IgD-negative memory B cell (primary cell): ENCODE measurements at regions not wholly inside any gene's neighbourhood (a gene's known extent, or its start where the extent isn't known, plus 50 kb on each side); places are given as distances from the start of the nearest gene placed in this dataset.

Experiments
- H3K27ac Mint-ChIP-seq, 3 donors: one replicate each; pipeline ENCODE4 v1.8.0; 2020 to 2022; ENCODE audit warnings: mild to moderate bottlenecking in 3 of 3, mixed read lengths in 3 of 3, moderate library complexity in 1 of 3
- H3K27me3 Mint-ChIP-seq: one replicate; pipeline ENCODE4 v1.8.0; 2021; ENCODE audit warnings: mixed read lengths
- H3K36me3 Mint-ChIP-seq: one replicate; pipeline ENCODE4 v1.8.0; 2020; ENCODE audit warnings: mild to moderate bottlenecking, mixed read lengths
- H3K4me1 Mint-ChIP-seq, 3 donors: one replicate each; pipeline ENCODE4 v1.8.0; 2020 to 2022; ENCODE audit warnings: mixed read lengths in 3 of 3, mild to moderate bottlenecking in 1 of 3
- H3K4me3 Mint-ChIP-seq, 4 donors: one replicate each; pipeline ENCODE4 v1.8.0; 2020 to 2022; ENCODE audit warnings: mild to moderate bottlenecking in 4 of 4, mixed read lengths in 4 of 4, moderate library complexity in 3 of 4
- H3K9me3 Mint-ChIP-seq, 3 donors: one replicate each; pipeline ENCODE4 v1.8.0; 2020 to 2021; ENCODE audit warnings: mixed read lengths in 3 of 3, mild to moderate bottlenecking in 1 of 3

DNA sequence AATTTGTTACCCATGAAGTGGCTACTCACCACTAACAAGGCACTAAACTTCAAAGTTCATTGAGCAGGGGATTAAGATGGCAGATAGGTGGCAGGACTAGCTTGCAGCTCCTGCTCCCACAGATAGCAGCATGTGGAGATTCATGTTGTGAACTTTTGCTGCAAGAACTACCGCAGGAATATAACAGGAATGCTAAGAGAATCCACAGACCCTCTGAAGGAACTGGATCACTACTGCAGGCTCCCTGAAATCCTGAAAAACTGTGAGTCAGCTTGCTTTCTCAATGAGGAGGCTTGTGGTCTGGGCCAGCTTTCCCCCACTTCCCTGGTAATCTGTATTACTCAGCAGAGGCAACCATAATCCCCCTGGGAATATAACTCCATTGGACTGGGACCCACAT is 118.5 kb upstream of the VCX2 start:
- Mint-ChIP-seq H3K4me1 (no peaks in the 10 kb centered on the region), H3K4me3 (no peak overlapping the region), H3K27ac (no peak overlapping the region), H3K9me3 (peaks cover 4 to 12% (median 11%) of the 10 kb centered on the region in 3 donors), H3K36me3 (no peaks in the 10 kb centered on the region), H3K27me3 (no peaks in the 10 kb centered on the region)

- Mint-ChIP-seq H3K36me3 (no peaks in the 10 kb centered on the region), H3K27me3 (no peaks in the 10 kb centered on the region), H3K27ac (no peak overlapping the region), H3K4me3 (no peak overlapping the region), H3K4me1 (no peaks in the 10 kb centered on the region), H3K9me3 (peaks cover 2 to 15% (median 10%) of the 10 kb centered on the region in 3 donors)
These were observed 126.7 kb upstream of the VCX2 start for GRCh38 chrX:8297766-8298165.

DNA sequence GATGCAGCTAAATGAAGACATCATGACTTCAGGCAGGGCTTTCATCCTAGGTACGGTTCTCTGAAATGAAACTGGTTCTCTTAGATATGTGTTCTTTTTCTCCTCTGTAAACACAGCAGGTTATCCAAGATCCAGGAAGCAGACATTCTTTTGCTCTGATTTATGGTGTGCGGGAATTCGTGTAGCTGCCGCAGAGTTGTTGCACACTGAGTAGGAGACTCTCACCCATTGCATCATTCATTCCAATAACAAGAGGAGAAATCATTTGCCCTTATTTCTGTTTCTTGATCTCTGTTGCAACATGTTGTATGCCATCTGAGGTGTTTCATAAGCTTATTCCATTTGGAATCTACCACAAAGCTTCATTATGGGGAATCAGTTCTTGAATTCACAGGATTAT is 133.6 kb upstream of the VCX2 start:
- Mint-ChIP-seq H3K4me3 (no peak overlapping the region), H3K27me3 (no peaks in the 10 kb centered on the region), H3K4me1 (peaks cover 0 to 3% (median 0%) of the 10 kb centered on the region in 3 donors), H3K27ac (peak overlapping the region in 1 of 3 donors; percentile 14), H3K9me3 (peaks cover 4 to 15% (median 11%) of the 10 kb centered on the region in 3 donors), H3K36me3 (peaks cover 6% of the 10 kb centered on the region)

DNA sequence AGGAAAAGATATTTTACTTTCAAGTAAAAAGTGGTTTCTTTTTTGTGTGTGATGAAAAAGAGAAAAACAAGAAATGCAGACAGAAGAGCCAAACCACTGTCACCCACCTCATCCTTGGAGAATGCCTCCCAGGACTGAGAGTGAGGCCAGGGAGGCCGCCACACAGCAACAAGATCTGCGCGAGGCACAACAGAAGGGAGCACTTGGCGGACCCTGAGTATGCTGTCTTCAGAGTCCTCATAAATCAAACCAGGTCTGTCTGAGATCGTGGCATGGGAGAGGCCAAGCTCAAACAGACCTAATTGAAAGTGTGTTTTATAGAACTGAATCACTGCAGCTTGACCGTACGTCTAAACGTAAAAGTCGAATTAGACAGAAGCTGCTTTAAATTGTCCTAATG is 134.3 kb upstream of the VCX2 start:
- Mint-ChIP-seq H3K9me3 (peaks cover 4 to 16% (median 11%) of the 10 kb centered on the region in 3 donors), H3K4me3 (no peak overlapping the region), H3K27ac (no peak overlapping the region), H3K4me1 (peaks cover 0 to 3% (median 0%) of the 10 kb centered on the region in 3 donors), H3K36me3 (peaks cover 6% of the 10 kb centered on the region), H3K27me3 (no peaks in the 10 kb centered on the region)

DNA sequence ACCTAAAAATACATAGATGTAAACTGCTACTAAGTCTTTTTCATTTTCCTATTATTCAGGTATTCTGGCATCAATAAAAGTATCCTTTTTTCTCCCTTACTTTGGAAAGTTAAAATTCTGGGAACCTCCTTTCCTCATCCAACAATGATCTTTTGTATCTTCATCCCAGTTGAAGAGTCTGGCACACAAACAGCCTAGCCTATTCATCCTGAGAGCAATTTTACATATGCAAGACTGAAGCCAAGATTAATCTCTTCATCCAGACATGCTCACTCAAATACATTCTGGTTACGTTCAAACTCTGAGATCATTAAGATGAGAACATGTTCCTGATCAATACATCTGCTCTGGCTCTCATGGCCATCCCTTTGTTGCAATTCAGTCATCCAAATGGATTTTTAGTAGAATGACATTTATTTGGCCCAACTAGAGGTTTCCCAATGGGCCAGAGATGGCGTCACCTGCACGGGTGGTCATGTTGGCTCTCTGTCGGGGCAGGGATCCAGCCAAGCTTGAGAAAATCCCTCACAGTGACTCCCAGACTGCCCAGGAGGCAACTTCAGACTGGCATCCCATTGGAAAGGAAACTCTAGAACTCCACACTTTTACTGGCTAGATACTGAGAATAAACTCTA is 135.3 kb upstream of the VCX2 start:
- Mint-ChIP-seq H3K4me3 (no peak overlapping the region), H3K9me3 (peaks cover 4 to 16% (median 11%) of the 10 kb centered on the region in 3 donors), H3K27me3 (no peaks in the 10 kb centered on the region), H3K27ac (no peak overlapping the region), H3K4me1 (peaks cover 0 to 3% (median 0%) of the 10 kb centered on the region in 3 donors), H3K36me3 (peaks cover 6% of the 10 kb centered on the region)

DNA sequence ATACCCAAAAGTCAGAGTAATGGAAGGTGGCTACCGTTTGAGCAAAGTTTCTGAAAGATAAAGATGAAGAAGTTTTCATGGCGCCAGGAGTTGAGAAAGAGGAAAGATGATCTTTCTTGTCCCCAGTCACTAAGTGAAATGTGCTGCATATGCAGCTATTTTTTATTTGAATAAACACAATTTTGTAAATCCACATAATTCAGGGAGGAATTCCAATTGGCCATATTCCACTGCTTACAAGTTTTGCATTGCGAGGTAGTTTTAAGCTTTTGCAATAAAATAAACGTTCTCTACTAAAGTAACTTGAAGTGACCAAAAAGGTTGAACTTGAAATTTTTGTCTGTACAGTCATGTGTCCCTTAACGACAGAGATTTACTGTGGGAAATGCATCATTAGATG is 139.3 kb upstream of the VCX2 start:
- Mint-ChIP-seq H3K4me3 (no peak overlapping the region), H3K27ac (no peak overlapping the region), H3K27me3 (no peaks in the 10 kb centered on the region), H3K9me3 (peaks cover 9 to 13% (median 10%) of the 10 kb centered on the region in 3 donors), H3K4me1 (no peaks in the 10 kb centered on the region), H3K36me3 (peaks cover 3% of the 10 kb centered on the region)

- Mint-ChIP-seq H3K27me3 (no peaks in the 10 kb centered on the region), H3K9me3 (peaks cover 4 to 7% (median 5%) of the 10 kb centered on the region in 3 donors), H3K27ac (no peak overlapping the region), H3K4me3 (no peak overlapping the region), H3K36me3 (no peaks in the 10 kb centered on the region), H3K4me1 (no peaks in the 10 kb centered on the region)
These were observed 142.8 kb upstream of the VCX2 start for GRCh38 chrX:8313844-8314243.

DNA sequence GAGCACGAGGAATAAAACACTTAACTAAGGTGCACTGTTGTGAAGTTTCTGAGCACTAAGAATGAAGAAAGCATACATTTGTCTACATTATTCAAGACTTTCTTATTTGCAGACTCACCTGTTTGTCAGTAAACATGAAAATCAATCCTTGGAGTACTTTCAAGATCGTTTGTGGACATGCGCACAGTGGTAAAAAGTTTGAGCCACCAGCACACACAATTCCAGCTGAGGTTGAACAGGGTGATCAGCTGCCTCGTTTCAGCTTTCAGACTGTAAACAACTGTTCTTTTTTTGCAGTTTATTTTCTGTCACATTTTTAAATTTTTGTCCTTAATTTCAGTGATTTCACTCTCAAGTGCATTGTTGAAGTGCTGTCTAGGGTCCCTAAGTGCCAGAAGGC is 143.8 kb upstream of the VCX2 start:
- H3K4me3 Mint-ChIP-seq = no peak overlapping the region

GRCh38 chrX:8319359-8319758 is 145.3 kb upstream of the VCX3B start:
- H3K36me3 Mint-ChIP-seq = no peaks in the 10 kb centered on the region
- no peaks in the 10 kb centered on the region for H3K4me1 Mint-ChIP-seq
- H3K4me3 Mint-ChIP-seq = no peak overlapping the region
- H3K27me3 Mint-ChIP-seq = no peaks in the 10 kb centered on the region
- H3K27ac Mint-ChIP-seq = no peak overlapping the region
- peaks cover 0 to 8% (median 7%) of the 10 kb centered on the region in 3 donors for H3K9me3 Mint-ChIP-seq

More for the DNA sequence above, 143.8 kb upstream of the VCX2 start:
- Mint-ChIP-seq H3K9me3 (peaks cover 5 to 7% (median 7%) of the 10 kb centered on the region in 3 donors), H3K27me3 (no peaks in the 10 kb centered on the region), H3K36me3 (no peaks in the 10 kb centered on the region), H3K4me1 (no peaks in the 10 kb centered on the region), H3K27ac (no peak overlapping the region)

DNA sequence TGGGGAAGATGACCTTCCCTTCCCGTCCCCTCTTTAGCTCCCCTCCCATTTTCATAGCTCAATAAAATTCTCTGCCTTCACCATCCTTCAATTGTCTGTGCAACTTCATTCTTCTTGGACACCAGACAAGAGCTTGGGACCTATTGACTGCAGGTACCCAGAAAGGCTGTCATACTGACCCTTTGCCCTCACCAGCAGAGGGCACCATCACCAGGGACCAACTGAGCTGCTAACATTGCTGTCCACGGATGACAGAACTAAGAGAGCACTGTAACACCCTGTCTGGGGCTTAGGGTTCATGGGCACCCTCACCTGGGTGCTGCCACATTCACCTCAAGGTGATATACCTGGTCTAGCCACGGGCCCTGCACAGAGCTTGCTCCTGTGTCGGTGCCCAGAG is 141.3 kb upstream of the VCX3B start:
- H3K9me3 Mint-ChIP-seq = peaks cover 2 to 8% (median 7%) of the 10 kb centered on the region in 3 donors
- H3K27ac Mint-ChIP-seq = no peak overlapping the region
- no peaks in the 10 kb centered on the region for H3K36me3 Mint-ChIP-seq
- H3K27me3 Mint-ChIP-seq = no peaks in the 10 kb centered on the region
- no peaks in the 10 kb centered on the region for H3K4me1 Mint-ChIP-seq
- no peak overlapping the region for H3K4me3 Mint-ChIP-seq

DNA sequence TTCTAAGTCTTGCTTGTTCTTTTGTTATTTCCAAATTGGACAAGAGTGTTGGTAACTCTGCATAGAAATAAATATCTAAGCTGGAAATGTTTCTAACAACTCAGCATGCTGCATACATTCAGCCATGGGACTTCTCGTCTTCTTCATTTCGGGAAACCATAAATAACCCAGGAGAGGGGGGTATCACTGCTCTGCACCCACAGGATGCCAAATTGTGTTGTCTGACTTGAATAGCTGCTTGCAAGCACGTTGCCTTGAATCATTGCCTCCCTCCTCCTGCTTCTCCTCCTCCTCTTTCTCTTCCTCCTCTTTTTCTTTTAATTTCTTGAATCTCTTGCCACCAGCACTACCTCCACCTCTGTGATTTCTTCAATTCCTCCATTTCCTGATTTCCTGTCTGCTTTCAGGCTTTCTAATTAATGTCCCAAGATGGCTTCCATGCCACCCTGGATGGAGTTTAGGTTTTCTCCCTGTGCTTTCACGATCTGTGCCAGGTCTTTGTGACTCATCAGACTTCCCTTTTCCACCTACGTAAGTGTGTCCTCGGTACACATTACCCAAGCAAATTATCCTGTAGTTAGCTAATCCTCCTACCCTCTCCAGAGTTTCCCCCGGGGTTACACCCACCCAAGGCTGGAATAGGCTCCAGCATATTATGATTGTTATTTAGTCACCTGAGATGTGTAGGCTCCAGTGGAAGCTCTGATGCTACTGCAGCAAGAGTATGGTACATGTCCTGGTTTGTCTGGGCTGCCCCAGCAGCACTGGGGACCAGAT is 122.6 kb upstream of the VCX3B start:
- no peak overlapping the region for H3K4me3 Mint-ChIP-seq
- no peak overlapping the region for H3K27ac Mint-ChIP-seq
- peaks cover 0 to 15% (median 6%) of the 10 kb centered on the region in 3 donors for H3K9me3 Mint-ChIP-seq
- no peaks in the 10 kb centered on the region for H3K27me3 Mint-ChIP-seq
- H3K4me1 Mint-ChIP-seq = no peaks in the 10 kb centered on the region
- no peaks in the 10 kb centered on the region for H3K36me3 Mint-ChIP-seq

GRCh38 chrX:8345473-8345872 is 119.2 kb upstream of the VCX3B start:
- Mint-ChIP-seq H3K27ac (no peak overlapping the region), H3K9me3 (peaks cover 0 to 12% (median 2%) of the 10 kb centered on the region in 3 donors), H3K4me3 (no peak overlapping the region), H3K27me3 (no peaks in the 10 kb centered on the region), H3K36me3 (no peaks in the 10 kb centered on the region), H3K4me1 (no peaks in the 10 kb centered on the region)

- peaks cover 0 to 12% (median 2%) of the 10 kb centered on the region in 3 donors for H3K9me3 Mint-ChIP-seq
- no peaks in the 10 kb centered on the region for H3K4me1 Mint-ChIP-seq
- H3K27ac Mint-ChIP-seq = no peak overlapping the region
- H3K4me3 Mint-ChIP-seq = no peak overlapping the region
- no peaks in the 10 kb centered on the region for H3K36me3 Mint-ChIP-seq
- no peaks in the 10 kb centered on the region for H3K27me3 Mint-ChIP-seq
These were observed 118.6 kb upstream of the VCX3B start for GRCh38 chrX:8346060-8346459.

DNA sequence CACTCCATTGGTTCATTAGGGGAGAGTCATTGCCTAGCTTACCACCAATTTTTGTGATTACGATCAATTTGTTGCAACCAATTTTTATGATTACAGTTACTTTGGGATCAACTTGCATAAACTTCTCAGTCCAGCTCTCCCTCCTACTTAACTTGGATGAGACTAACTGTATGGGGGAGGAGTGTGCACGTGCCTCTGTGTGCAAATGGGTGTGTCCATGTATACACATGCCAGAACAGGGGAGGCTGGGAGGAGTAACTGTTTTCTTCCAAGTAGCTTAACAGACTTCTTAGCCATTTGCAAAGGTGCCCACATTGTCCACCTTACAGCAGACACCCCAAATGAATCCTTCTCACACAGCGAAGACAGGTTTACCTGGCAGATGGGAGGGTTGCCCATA is 117.7 kb upstream of the VCX3B start:
- no peak overlapping the region for H3K4me3 Mint-ChIP-seq
- H3K4me1 Mint-ChIP-seq = no peaks in the 10 kb centered on the region
- no peaks in the 10 kb centered on the region for H3K27me3 Mint-ChIP-seq
- no peaks in the 10 kb centered on the region for H3K36me3 Mint-ChIP-seq
- no peak overlapping the region for H3K27ac Mint-ChIP-seq
- peaks cover 0 to 12% (median 3%) of the 10 kb centered on the region in 3 donors for H3K9me3 Mint-ChIP-seq

DNA sequence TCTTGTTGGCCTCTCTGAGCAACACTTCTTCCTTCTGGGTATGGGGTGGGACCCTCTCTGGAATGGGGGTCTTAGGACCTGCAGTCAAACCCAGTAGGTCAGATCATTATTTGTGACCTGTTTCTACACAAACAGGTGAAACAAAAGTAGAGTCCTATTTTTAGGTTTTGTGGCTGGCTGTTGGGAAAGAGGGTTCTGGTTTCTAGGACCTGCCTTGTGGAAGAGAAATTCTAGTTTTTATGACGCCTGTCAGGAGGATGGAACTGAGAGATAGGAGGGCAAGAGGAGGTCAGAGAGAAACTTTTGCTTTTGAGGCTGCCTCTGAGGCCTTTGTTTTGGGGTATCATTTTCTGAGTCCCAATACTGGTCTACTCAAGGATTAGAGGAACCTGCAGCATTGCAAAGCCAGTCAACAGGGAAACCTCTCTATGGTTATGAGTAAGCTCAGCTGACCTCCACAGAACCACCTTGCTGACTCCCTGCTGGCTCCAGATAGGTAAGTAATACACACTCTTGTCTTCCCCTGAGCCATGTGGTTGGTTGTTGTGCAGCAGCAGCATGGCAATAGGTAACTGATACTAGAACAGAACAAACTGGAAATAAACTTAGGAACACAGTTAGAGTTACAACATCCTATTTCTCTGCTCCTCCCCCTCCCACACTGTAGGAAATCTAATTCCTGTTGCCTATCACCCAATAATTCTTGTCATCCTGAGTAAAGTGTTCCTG is 114.7 kb upstream of the VCX3B start:
- Mint-ChIP-seq H3K4me3 (no peak overlapping the region), H3K27me3 (no peaks in the 10 kb centered on the region), H3K9me3 (peaks cover 0 to 3% (median 3%) of the 10 kb centered on the region in 3 donors), H3K4me1 (no peaks in the 10 kb centered on the region), H3K36me3 (no peaks in the 10 kb centered on the region), H3K27ac (no peak overlapping the region)
